Right atrium auricular region (tissue), 2 donors: ENCODE measurements at regions not wholly inside any gene's neighbourhood (a gene's known extent, or its start where the extent isn't known, plus 50 kb on each side); places are given as distances from the start of the nearest gene placed in this dataset.
"Not testable (repeated sequence)": the region's sequence is repeated elsewhere in the genome, so short reads cannot be mapped to it uniquely, and the experiment has no call there.

ENCODE experiments used
- DNase-seq: peaks from one replicate; pipeline ENCODE4 v3.0.0-alpha.2; 2019; ENCODE audit warnings: low spot score
- H3K27ac ChIP-seq, 2 donors: fragments of 200-600 bp; sonication (generic); 1 replicate in 1 of 2; 2 replicates in 1 of 2; pipeline ENCODE4 v1.5.1; 2016 to 2019
- H3K27me3 ChIP-seq, 2 donors: fragments of 200-600 bp; sonication (generic); one replicate each; pipeline versions ENCODE4 v1.5.1 to v1.6.0; 2017 to 2019
- H3K36me3 ChIP-seq: fragments of 200-600 bp; sonication (generic); one replicate; pipeline ENCODE4 v1.5.1; 2016
- H3K4me1 ChIP-seq, 2 donors: fragments of 200-600 bp; sonication (generic); one replicate each; pipeline versions ENCODE4 v1.5.1 to v1.6.0; 2017 to 2019
- H3K4me3 ChIP-seq, 2 donors: fragments of 200-600 bp; sonication (generic); 1 replicate in 1 of 2; 2 replicates in 1 of 2; pipeline ENCODE4 v1.5.1; 2017 to 2019; ENCODE audit warnings: mild to moderate bottlenecking in 1 of 2, moderate library complexity in 1 of 2
- H3K9me3 ChIP-seq, 2 donors: fragments of 200-600 bp; sonication (generic); one replicate each; pipeline ENCODE4 v1.5.1; 2019
- CTCF ChIP-seq, 2 donors: fragments of 200-600 bp; sonication (generic); IDR thresholded peaks; one replicate each; pipeline ENCODE4 v1.5.1; 2019; ENCODE audit warnings: antibody characterized with exemption in 2 of 2

- Histone ChIP-seq H3K4me3 (no peak overlapping the region), H3K27me3 (no peaks in the 10 kb centered on the region), H3K27ac (no peak overlapping the region), H3K36me3 (no peaks in the 10 kb centered on the region), H3K4me1 (no peaks in the 10 kb centered on the region), H3K9me3 (no peaks in the 10 kb centered on the region)
- no peak for DNase-seq
- TF ChIP-seq CTCF (IDR thresholded peaks at IDR 0.05): no peak
These were observed 714.9 kb upstream of the LUZP2 start for GRCh38 chr11:23781803-23782560.

- H3K36me3 ChIP-seq, H3K27me3 ChIP-seq, H3K9me3 ChIP-seq, DNase-seq, H3K4me1 ChIP-seq, H3K4me3 ChIP-seq, H3K27ac ChIP-seq: not testable (repeated sequence)
These were observed 709.9 kb upstream of the LUZP2 start for GRCh38 chr11:23786974-23787373.

GRCh38 chr11:23789200-23789853 is 707.5 kb upstream of the LUZP2 start:
- no peak overlapping the region for H3K4me3 ChIP-seq
- no peaks in the 10 kb centered on the region for H3K4me1 ChIP-seq
- TF ChIP-seq CTCF (IDR thresholded peaks at IDR 0.05): no peak
- no peaks in the 10 kb centered on the region for H3K9me3 ChIP-seq
- H3K27ac ChIP-seq: no peak overlapping the region
- H3K36me3 ChIP-seq: no peaks in the 10 kb centered on the region
- no peak for DNase-seq
- H3K27me3 ChIP-seq: no peaks in the 10 kb centered on the region

GRCh38 chr11:23789938-23790371 is 706.9 kb upstream of the LUZP2 start:
- no peak overlapping the region for H3K27ac ChIP-seq
- H3K9me3 ChIP-seq: no peaks in the 10 kb centered on the region
- no peak for TF ChIP-seq CTCF (IDR thresholded peaks at IDR 0.05)
- no peaks in the 10 kb centered on the region for H3K4me1 ChIP-seq
- no peaks in the 10 kb centered on the region for H3K36me3 ChIP-seq
- H3K27me3 ChIP-seq: no peaks in the 10 kb centered on the region
- no peak for DNase-seq
- no peak overlapping the region for H3K4me3 ChIP-seq

GRCh38 chr11:23797624-23798419 is 699.0 kb upstream of the LUZP2 start:
- Histone ChIP-seq H3K27me3 (no peaks in the 10 kb centered on the region), H3K36me3 (no peaks in the 10 kb centered on the region), H3K27ac (no peak overlapping the region), H3K9me3 (no peaks in the 10 kb centered on the region), H3K4me1 (no peaks in the 10 kb centered on the region), H3K4me3 (no peak overlapping the region)
- TF ChIP-seq CTCF (IDR thresholded peaks at IDR 0.05): no peak
- DNase-seq: no peak

GRCh38 chr11:23834306-23834705 is 662.5 kb upstream of the LUZP2 start:
- not testable (repeated sequence) for DNase-seq, H3K4me1 ChIP-seq, H3K36me3 ChIP-seq, H3K9me3 ChIP-seq, H3K4me3 ChIP-seq, H3K27ac ChIP-seq, H3K27me3 ChIP-seq
